HG03064 (cell line): ENCODE measurements at regions not wholly inside any gene's neighbourhood (a gene's known extent, or its start where the extent isn't known, plus 50 kb on each side); places are given as distances from the start of the nearest gene placed in this dataset.

Experiments
- ATAC-seq: cut with Tn5 transposase; IDR thresholded peaks from one replicate; pipeline ENCODE4 v1.9.1; 2021; ENCODE audit warnings: low read depth; ENCODE audit not compliant: unreplicated experiment

GRCh38 chr9:115209601-115210306 lies 91.8 kb upstream of the TNC start:
- ATAC-seq, result peak; percentile 46

- ATAC-seq, result no peak
Measured at GRCh38 chr9:115210699-115211098, 92.7 kb upstream of the TNC start.

- peak; percentile 56 for ATAC-seq
Measured at GRCh38 chr9:115211413-115212124, 93.6 kb upstream of the TNC start.

- no peak for ATAC-seq
Measured at GRCh38 chr9:115212125-115212605, 94.2 kb upstream of the TNC start.

- no peak for ATAC-seq
Measured at GRCh38 chr9:115212832-115213231, 94.9 kb upstream of the TNC start.

GRCh38 chr9:115213818-115214334 lies 95.9 kb upstream of the TNC start:
- ATAC-seq, result no peak

GRCh38 chr9:115216873-115217272 lies 98.9 kb upstream of the TNC start:
- no peak for ATAC-seq

- ATAC-seq, result no peak
Measured at GRCh38 chr9:115220319-115221005, 102.5 kb upstream of the TNC start.

GRCh38 chr9:115223471-115223870 lies 105.5 kb upstream of the TNC start:
- ATAC-seq, result no peak

GRCh38 chr9:115225459-115226116 lies 107.6 kb upstream of the TNC start:
- no peak for ATAC-seq

- no peak for ATAC-seq
Measured at GRCh38 chr9:115226152-115226551, 108.2 kb upstream of the TNC start.

GRCh38 chr9:115229496-115229895 lies 111.5 kb upstream of the TNC start:
- ATAC-seq, result no peak

GRCh38 chr9:115230924-115231515 lies 113.1 kb upstream of the TNC start:
- no peak for ATAC-seq

GRCh38 chr9:115232181-115232774 lies 114.3 kb upstream of the TNC start:
- ATAC-seq, result no peak

- no peak for ATAC-seq
Measured at GRCh38 chr9:115234094-115234493, 116.1 kb upstream of the TNC start.

- no peak for ATAC-seq
Measured at GRCh38 chr9:115235221-115235620, 117.3 kb upstream of the TNC start.

- ATAC-seq, result no peak
Measured at GRCh38 chr9:115237385-115237998, 119.5 kb upstream of the TNC start.

- ATAC-seq, result no peak
Measured at GRCh38 chr9:115240676-115241075, 122.7 kb upstream of the TNC start.

- ATAC-seq, result no peak
Measured at GRCh38 chr9:115241641-115242040, 123.7 kb upstream of the TNC start.

GRCh38 chr9:115249488-115249887 lies 131.5 kb upstream of the TNC start:
- ATAC-seq, result no peak
